ENCODE measurements at regions not wholly inside any gene's neighbourhood (a gene's known extent, or its start where the extent isn't known, plus 50 kb on each side); places are given as distances from the start of the nearest gene placed in this dataset.

GRCh38 chr10:4191894-4192293 lies 406.9 kb upstream of the KLF6 start:
- H3K27me3 ChIP-seq (ENCODE audit: insufficient read depth, poor library complexity, severe bottlenecking), result no peaks in the 10 kb centered on the region
- DNase-seq (ENCODE audit: low read depth in 1 of 2, low spot score in 1 of 2), result no peak

GRCh38 chr10:4191354-4191753 lies 406.3 kb upstream of the KLF6 start:
- H3K27ac ChIP-seq (replicated peaks), result no peak overlapping the region
- DNase-seq (ENCODE audit: low read depth in 1 of 2, low spot score in 1 of 2), result no peak
- H3K27me3 ChIP-seq (ENCODE audit: insufficient read depth, poor library complexity, severe bottlenecking), result no peaks in the 10 kb centered on the region
- no peak for TF ChIP-seq CTCF (IDR thresholded peaks at IDR 0.05; ENCODE audit: insufficient read depth, low read length)
- TF ChIP-seq REST (IDR thresholded peaks at IDR 0.05; ENCODE audit: insufficient replicate concordance, low read depth), result no peak
- TF ChIP-seq POLR2AphosphoS5 (IDR thresholded peaks at IDR 0.05; ENCODE audit: low read depth), result no peak
- no peak for TF ChIP-seq SPI1 (IDR thresholded peaks at IDR 0.05; ENCODE audit: borderline replicate concordance, low read depth)
- TF ChIP-seq GABPA (IDR thresholded peaks at IDR 0.05; ENCODE audit: low read depth), result no peak
- no peak overlapping the region for H3K4me3 ChIP-seq (replicated peaks; ENCODE audit: insufficient read depth, low read length)

More at GRCh38 chr10:4191894-4192293, 406.9 kb upstream of the KLF6 start:
- Histone ChIP-seq H3K4me3 (replicated peaks; ENCODE audit: insufficient read depth, low read length) (no peak overlapping the region), H3K27ac (replicated peaks) (no peak overlapping the region)
- TF ChIP-seq CTCF (IDR thresholded peaks at IDR 0.05; ENCODE audit: insufficient read depth, low read length) (no peak), SPI1 (IDR thresholded peaks at IDR 0.05; ENCODE audit: borderline replicate concordance, low read depth) (no peak), REST (IDR thresholded peaks at IDR 0.05; ENCODE audit: insufficient replicate concordance, low read depth) (no peak), GABPA (IDR thresholded peaks at IDR 0.05; ENCODE audit: low read depth) (no peak), POLR2AphosphoS5 (IDR thresholded peaks at IDR 0.05; ENCODE audit: low read depth) (no peak)

GRCh38 chr10:4190876-4191275 lies 405.9 kb upstream of the KLF6 start:
- Histone ChIP-seq H3K27me3 (ENCODE audit: insufficient read depth, poor library complexity, severe bottlenecking) (no peaks in the 10 kb centered on the region), H3K27ac (replicated peaks) (no peak overlapping the region), H3K4me3 (replicated peaks; ENCODE audit: insufficient read depth, low read length) (no peak overlapping the region)
- no peak for DNase-seq (ENCODE audit: low read depth in 1 of 2, low spot score in 1 of 2)
- no peak for TF ChIP-seq SPI1 (IDR thresholded peaks at IDR 0.05; ENCODE audit: borderline replicate concordance, low read depth)
- no peak for TF ChIP-seq POLR2AphosphoS5 (IDR thresholded peaks at IDR 0.05; ENCODE audit: low read depth)
- no peak for TF ChIP-seq CTCF (IDR thresholded peaks at IDR 0.05; ENCODE audit: insufficient read depth, low read length)
- no peak for TF ChIP-seq REST (IDR thresholded peaks at IDR 0.05; ENCODE audit: insufficient replicate concordance, low read depth)
- no peak for TF ChIP-seq GABPA (IDR thresholded peaks at IDR 0.05; ENCODE audit: low read depth)
